Glomerular visceral epithelial cell (primary cell): ENCODE measurements at regions not wholly inside any gene's neighbourhood (a gene's known extent, or its start where the extent isn't known, plus 50 kb on each side); places are given as distances from the start of the nearest gene placed in this dataset.

Source experiments
- DNase-seq: peaks from one replicate; pipeline ENCODE4 v3.0.0-alpha.2; 2016; ENCODE audit errors: extremely low spot score

GRCh38 chr13:99911965-99912566, 59.5 kb downstream of the ZIC5 start:
- DNase-seq, result no peak

GRCh38 chr13:99911069-99911964, 60.2 kb downstream of the ZIC5 start:
- no peak for DNase-seq

- no peak for DNase-seq
Measured at GRCh38 chr13:99909836-99910619, 61.5 kb downstream of the ZIC5 start.

- DNase-seq, result no peak
Measured at GRCh38 chr13:99909097-99909835, 62.3 kb downstream of the ZIC5 start.

- no peak for DNase-seq
Measured at GRCh38 chr13:99908140-99908803, 63.3 kb downstream of the ZIC5 start.

- DNase-seq, result no peak
Measured at GRCh38 chr13:99907627-99908026, 63.9 kb downstream of the ZIC5 start.

- DNase-seq, result no peak
Measured at GRCh38 chr13:99907038-99907437, 64.5 kb downstream of the ZIC5 start.

GRCh38 chr13:99905814-99906213, 65.8 kb downstream of the ZIC5 start:
- no peak for DNase-seq

- no peak for DNase-seq
Measured at GRCh38 chr13:99905224-99905623, 66.3 kb downstream of the ZIC5 start.

- no peak for DNase-seq
Measured at GRCh38 chr13:99903140-99903539, 68.4 kb downstream of the ZIC5 start.

GRCh38 chr13:99902657-99903056, 68.9 kb downstream of the ZIC5 start:
- no peak for DNase-seq

GRCh38 chr13:99900960-99901359, 70.6 kb downstream of the ZIC5 start:
- DNase-seq, result no peak

GRCh38 chr13:99898421-99898820, 73.1 kb downstream of the ZIC5 start:
- DNase-seq, result no peak

- no peak for DNase-seq
Measured at GRCh38 chr13:99897076-99897440, 74.5 kb downstream of the ZIC5 start.

- no peak for DNase-seq
Measured at GRCh38 chr13:99896369-99897075, 75.0 kb downstream of the ZIC5 start.

GRCh38 chr13:99895444-99896368, 75.9 kb downstream of the ZIC5 start:
- DNase-seq, result no peak

- no peak for DNase-seq
Measured at GRCh38 chr13:99894840-99895443, 76.6 kb downstream of the ZIC5 start.

GRCh38 chr13:99894105-99894839, 77.3 kb downstream of the ZIC5 start:
- no peak for DNase-seq
